SK-N-SH treated with all-trans-retinoic acid at 6 μM for 48 hours (cell line): ENCODE measurements at regions not wholly inside any gene's neighbourhood (a gene's known extent, or its start where the extent isn't known, plus 50 kb on each side); places are given as distances from the start of the nearest gene placed in this dataset.

Experiments used
- ARNTL ChIP-seq: fragments of 450-650 bp; formaldehyde crosslinking; IDR thresholded peaks from 2 replicates; pipeline ENCODE4 v1.5.0; 2020; ENCODE audit warnings: low read depth, mild to moderate bottlenecking, moderate library complexity, borderline replicate concordance
- CREB5 ChIP-seq: fragments of 250-450 bp; sonication (Bioruptor Pico); IDR thresholded peaks from 2 replicates; pipeline ENCODE4 v1.5.1; 2020; ENCODE audit warnings: low read depth, mild to moderate bottlenecking, moderate library complexity
- ESRRG ChIP-seq: fragments of 250-450 bp; sonication (Bioruptor Pico); IDR thresholded peaks from 2 replicates; pipeline ENCODE4 v1.6.1; 2021; ENCODE audit warnings: mild to moderate bottlenecking
- ISL1 ChIP-seq: fragments of 250-450 bp; sonication (Bioruptor Pico); IDR thresholded peaks from 2 replicates; pipeline ENCODE4 v2.1.2; 2022; ENCODE audit warnings: mild to moderate bottlenecking, moderate library complexity
- POU6F1 ChIP-seq: fragments of 250-450 bp; sonication (Bioruptor Pico); IDR thresholded peaks from 2 replicates; pipeline ENCODE4 v1.8.0; 2021; ENCODE audit warnings: low read depth, mild to moderate bottlenecking, moderate library complexity, borderline replicate concordance
- PPARA ChIP-seq: fragments of 250-450 bp; sonication (Bioruptor Pico); IDR thresholded peaks from 2 replicates; pipeline ENCODE4 v1.5.0; 2020; ENCODE audit warnings: mild to moderate bottlenecking, borderline replicate concordance
- RARB ChIP-seq: fragments of 250-450 bp; sonication (Bioruptor Pico); IDR thresholded peaks from 2 replicates; pipeline ENCODE4 v1.8.0; 2021; ENCODE audit warnings: mild to moderate bottlenecking, moderate library complexity
- TOX ChIP-seq: fragments of 250-450 bp; sonication (Bioruptor Pico); IDR thresholded peaks from 2 replicates; pipeline ENCODE4 v1.8.0; 2021; ENCODE audit warnings: mild to moderate bottlenecking, moderate library complexity, borderline replicate concordance
- ZFP3 ChIP-seq: fragments of 250-450 bp; sonication (Bioruptor Pico); IDR thresholded peaks from 2 replicates; pipeline ENCODE4 v1.5.0; 2020; ENCODE audit warnings: mild to moderate bottlenecking, moderate library complexity
- ZFP30 ChIP-seq: fragments of 450-650 bp; formaldehyde crosslinking; IDR thresholded peaks from 2 replicates; pipeline ENCODE4 v1.5.0; 2022; ENCODE audit warnings: mild to moderate bottlenecking, moderate library complexity
- ZNF70 ChIP-seq: fragments of 450-650 bp; formaldehyde crosslinking; IDR thresholded peaks from 2 replicates; pipeline ENCODE4 v1.5.0; 2020; ENCODE audit warnings: mild to moderate bottlenecking, moderate library complexity
- TF ChIP-seq, protein P1 (sequence below): fragments of 250-450 bp; sonication (Bioruptor Pico); IDR thresholded peaks from 2 replicates; pipeline ENCODE4 v1.8.0; 2020; ENCODE audit warnings: mild to moderate bottlenecking, moderate library complexity, borderline replicate concordance
- TF ChIP-seq, protein P2 (sequence below): fragments of 250-450 bp; sonication (Bioruptor Pico); IDR thresholded peaks from 2 replicates; pipeline ENCODE4 v1.5.0; 2020; ENCODE audit warnings: mild to moderate bottlenecking, moderate library complexity
- TF ChIP-seq, protein P3 (sequence below): fragments of 250-450 bp; sonication (Bioruptor Pico); IDR thresholded peaks from 2 replicates; pipeline ENCODE4 v1.5.1; 2021; ENCODE audit warnings: mild to moderate bottlenecking, moderate library complexity

- TF ChIP-seq, protein P1, sequence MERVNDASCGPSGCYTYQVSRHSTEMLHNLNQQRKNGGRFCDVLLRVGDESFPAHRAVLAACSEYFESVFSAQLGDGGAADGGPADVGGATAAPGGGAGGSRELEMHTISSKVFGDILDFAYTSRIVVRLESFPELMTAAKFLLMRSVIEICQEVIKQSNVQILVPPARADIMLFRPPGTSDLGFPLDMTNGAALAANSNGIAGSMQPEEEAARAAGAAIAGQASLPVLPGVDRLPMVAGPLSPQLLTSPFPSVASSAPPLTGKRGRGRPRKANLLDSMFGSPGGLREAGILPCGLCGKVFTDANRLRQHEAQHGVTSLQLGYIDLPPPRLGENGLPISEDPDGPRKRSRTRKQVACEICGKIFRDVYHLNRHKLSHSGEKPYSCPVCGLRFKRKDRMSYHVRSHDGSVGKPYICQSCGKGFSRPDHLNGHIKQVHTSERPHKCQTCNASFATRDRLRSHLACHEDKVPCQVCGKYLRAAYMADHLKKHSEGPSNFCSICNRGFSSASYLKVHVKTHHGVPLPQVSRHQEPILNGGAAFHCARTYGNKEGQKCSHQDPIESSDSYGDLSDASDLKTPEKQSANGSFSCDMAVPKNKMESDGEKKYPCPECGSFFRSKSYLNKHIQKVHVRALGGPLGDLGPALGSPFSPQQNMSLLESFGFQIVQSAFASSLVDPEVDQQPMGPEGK (CRISPR knock-in tag) = no peak
- TF ChIP-seq ISL1 (CRISPR knock-in tag) (no peak), TOX (CRISPR knock-in tag) (no peak), RARB (no peak), ESRRG (CRISPR knock-in tag) (no peak), ZNF70 (no peak), CREB5 (no peak), POU6F1 (no peak), ZFP30 (CRISPR knock-in tag) (no peak), ARNTL (CRISPR knock-in tag) (no peak), ZFP3 (CRISPR knock-in tag) (no peak), PPARA (CRISPR knock-in tag) (no peak)
- TF ChIP-seq, protein P2, sequence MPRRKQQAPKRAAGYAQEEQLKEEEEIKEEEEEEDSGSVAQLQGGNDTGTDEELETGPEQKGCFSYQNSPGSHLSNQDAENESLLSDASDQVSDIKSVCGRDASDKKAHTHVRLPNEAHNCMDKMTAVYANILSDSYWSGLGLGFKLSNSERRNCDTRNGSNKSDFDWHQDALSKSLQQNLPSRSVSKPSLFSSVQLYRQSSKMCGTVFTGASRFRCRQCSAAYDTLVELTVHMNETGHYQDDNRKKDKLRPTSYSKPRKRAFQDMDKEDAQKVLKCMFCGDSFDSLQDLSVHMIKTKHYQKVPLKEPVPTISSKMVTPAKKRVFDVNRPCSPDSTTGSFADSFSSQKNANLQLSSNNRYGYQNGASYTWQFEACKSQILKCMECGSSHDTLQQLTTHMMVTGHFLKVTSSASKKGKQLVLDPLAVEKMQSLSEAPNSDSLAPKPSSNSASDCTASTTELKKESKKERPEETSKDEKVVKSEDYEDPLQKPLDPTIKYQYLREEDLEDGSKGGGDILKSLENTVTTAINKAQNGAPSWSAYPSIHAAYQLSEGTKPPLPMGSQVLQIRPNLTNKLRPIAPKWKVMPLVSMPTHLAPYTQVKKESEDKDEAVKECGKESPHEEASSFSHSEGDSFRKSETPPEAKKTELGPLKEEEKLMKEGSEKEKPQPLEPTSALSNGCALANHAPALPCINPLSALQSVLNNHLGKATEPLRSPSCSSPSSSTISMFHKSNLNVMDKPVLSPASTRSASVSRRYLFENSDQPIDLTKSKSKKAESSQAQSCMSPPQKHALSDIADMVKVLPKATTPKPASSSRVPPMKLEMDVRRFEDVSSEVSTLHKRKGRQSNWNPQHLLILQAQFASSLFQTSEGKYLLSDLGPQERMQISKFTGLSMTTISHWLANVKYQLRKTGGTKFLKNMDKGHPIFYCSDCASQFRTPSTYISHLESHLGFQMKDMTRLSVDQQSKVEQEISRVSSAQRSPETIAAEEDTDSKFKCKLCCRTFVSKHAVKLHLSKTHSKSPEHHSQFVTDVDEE (CRISPR knock-in tag) = no peak
- TF ChIP-seq, protein P3, sequence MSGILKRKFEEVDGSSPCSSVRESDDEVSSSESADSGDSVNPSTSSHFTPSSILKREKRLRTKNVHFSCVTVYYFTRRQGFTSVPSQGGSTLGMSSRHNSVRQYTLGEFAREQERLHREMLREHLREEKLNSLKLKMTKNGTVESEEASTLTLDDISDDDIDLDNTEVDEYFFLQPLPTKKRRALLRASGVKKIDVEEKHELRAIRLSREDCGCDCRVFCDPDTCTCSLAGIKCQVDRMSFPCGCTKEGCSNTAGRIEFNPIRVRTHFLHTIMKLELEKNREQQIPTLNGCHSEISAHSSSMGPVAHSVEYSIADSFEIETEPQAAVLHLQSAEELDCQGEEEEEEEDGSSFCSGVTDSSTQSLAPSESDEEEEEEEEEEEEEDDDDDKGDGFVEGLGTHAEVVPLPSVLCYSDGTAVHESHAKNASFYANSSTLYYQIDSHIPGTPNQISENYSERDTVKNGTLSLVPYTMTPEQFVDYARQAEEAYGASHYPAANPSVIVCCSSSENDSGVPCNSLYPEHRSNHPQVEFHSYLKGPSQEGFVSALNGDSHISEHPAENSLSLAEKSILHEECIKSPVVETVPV = no peak
Measured at GRCh38 chr11:96530473-96530872, 140.7 kb downstream of the JRKL start.
